Liver (tissue), 8 donors: ENCODE measurements at regions not wholly inside any gene's neighbourhood (a gene's known extent, or its start where the extent isn't known, plus 50 kb on each side); places are given as distances from the start of the nearest gene placed in this dataset.

Experiments
- DNase-seq: peaks from one replicate; pipeline ENCODE4 v3.0.0-alpha.2; 2017; ENCODE audit warnings: low spot score
- H3K27ac ChIP-seq, 2 donors: one replicate each; pipeline ENCODE4 v1.7.0; 2013; ENCODE audit warnings: inconsistent platforms in 2 of 2, low read length in 2 of 2, control low read depth in 1 of 2, low read depth in 1 of 2, mild to moderate bottlenecking in 1 of 2
- H3K27me3 ChIP-seq, 4 donors: one replicate each; pipeline versions ENCODE4 v1.6.1 to v1.7.0; 2013; ENCODE audit warnings: low read length in 3 of 4, inconsistent platforms in 1 of 4, mild to moderate bottlenecking in 1 of 4, moderate library complexity in 1 of 4; ENCODE audit not compliant: control insufficient read depth in 4 of 4, insufficient read depth in 4 of 4
- H3K36me3 ChIP-seq, 4 donors: one replicate each; pipeline versions ENCODE4 v1.6.1 to v1.7.0; 2013; ENCODE audit warnings: low read length in 3 of 4, mild to moderate bottlenecking in 3 of 4, low read depth in 1 of 4, moderate library complexity in 1 of 4; ENCODE audit not compliant: control insufficient read depth in 4 of 4, insufficient read depth in 3 of 4
- H3K4me1 ChIP-seq, 4 donors: one replicate each; pipeline versions ENCODE4 v1.6.1 to v1.7.0; 2013; ENCODE audit warnings: low read length in 3 of 4, mild to moderate bottlenecking in 3 of 4, moderate library complexity in 1 of 4; ENCODE audit not compliant: control insufficient read depth in 4 of 4, insufficient read depth in 4 of 4
- H3K4me3 ChIP-seq, 3 donors: one replicate each; pipeline versions ENCODE4 v1.6.1 to v1.7.0; 2013; ENCODE audit warnings: low read length in 3 of 3, control low read depth in 1 of 3, low read depth in 1 of 3, mild to moderate bottlenecking in 1 of 3
- H3K9ac ChIP-seq, 2 donors: one replicate each; pipeline ENCODE4 v1.7.0; 2013; ENCODE audit warnings: low read length in 2 of 2, mild to moderate bottlenecking in 2 of 2, moderate library complexity in 2 of 2, control low read depth in 1 of 2, low read depth in 1 of 2
- H3K9me3 ChIP-seq, 4 donors: one replicate each; pipeline versions ENCODE4 v1.6.1 to v1.7.0; 2013; ENCODE audit warnings: low read length in 3 of 4; ENCODE audit not compliant: control insufficient read depth in 4 of 4
- CTCF ChIP-seq: fragments of 150-350 bp; IDR thresholded peaks from 2 replicates; pipeline ENCODE4 v1.5.1; 2017; ENCODE audit warnings: improper control_type of control experiment, low read depth, low read length; ENCODE audit not compliant: missing input control
- EGR1 ChIP-seq, 2 donors: IDR thresholded peaks; 2 replicates each; pipeline ENCODE4 v1.6.1; 2016 to 2018; ENCODE audit warnings: antibody characterized with exemption in 2 of 2, low read depth in 2 of 2
- FOXA1 ChIP-seq: IDR thresholded peaks from 2 replicates; pipeline ENCODE4 v1.6.1; 2016; ENCODE audit warnings: antibody characterized with exemption
- GABPA ChIP-seq, 2 donors: IDR thresholded peaks in 1 of 2; conservative IDR thresholded peaks in 1 of 2; 2 replicates each; pipeline ENCODE4 v1.6.1; 2016; ENCODE audit warnings: antibody characterized with exemption in 2 of 2, mild to moderate bottlenecking in 1 of 2, moderate library complexity in 1 of 2
- HNF4A ChIP-seq, 2 donors: conservative IDR thresholded peaks; 2 replicates each; pipeline ENCODE4 v1.6.1; 2016; ENCODE audit warnings: antibody characterized with exemption in 2 of 2, mild to moderate bottlenecking in 2 of 2
- RAD21 ChIP-seq, 2 donors: IDR thresholded peaks; 2 replicates each; pipeline ENCODE4 v1.6.1; 2016; ENCODE audit warnings: antibody characterized with exemption in 2 of 2, mild to moderate bottlenecking in 2 of 2
- RXRA ChIP-seq, 2 donors: IDR thresholded peaks; 2 replicates each; pipeline ENCODE4 v1.6.1; 2017 to 2018; ENCODE audit warnings: antibody characterized with exemption in 2 of 2, mild to moderate bottlenecking in 1 of 2
- SP1 ChIP-seq: IDR thresholded peaks from 2 replicates; pipeline ENCODE4 v1.6.1; 2018; ENCODE audit warnings: antibody characterized with exemption, mild to moderate bottlenecking
- TAF1 ChIP-seq: conservative IDR thresholded peaks from 2 replicates; pipeline ENCODE4 v1.6.1; 2016; ENCODE audit warnings: antibody characterized with exemption, mild to moderate bottlenecking
- YY1 ChIP-seq: IDR thresholded peaks from 2 replicates; pipeline ENCODE4 v1.6.1; 2016; ENCODE audit warnings: antibody characterized with exemption, mild to moderate bottlenecking
- WGBS: extraction: QIAGEN DNeasy Blood & Tissue Kit; methylation state at CpG from one replicate; pipeline ENCODE4 v1.1.7; 2013; 5-methylcytosine and 5-hydroxymethylcytosine counted together
- TF ChIP-seq, protein P1 (sequence below): IDR thresholded peaks from 2 replicates; pipeline ENCODE4 v1.6.1; 2016; ENCODE audit warnings: antibody characterized with exemption
- TF ChIP-seq, protein P2 (sequence below): IDR thresholded peaks from 2 replicates; pipeline ENCODE4 v1.6.1; 2016; ENCODE audit warnings: antibody characterized with exemption
- TF ChIP-seq, protein P3 (sequence below): IDR thresholded peaks from 2 replicates; pipeline ENCODE4 v1.6.1; 2016; ENCODE audit warnings: antibody characterized with exemption
- TF ChIP-seq, protein P4 (sequence below): IDR thresholded peaks from 2 replicates; pipeline ENCODE4 v1.6.1; 2016; ENCODE audit warnings: antibody characterized with exemption, mild to moderate bottlenecking
- donor health status: healthy.
- donor health status: healthy.
- donor health status: healthy.
- donor health status: healthy.
- donor health status: healthy.

DNA sequence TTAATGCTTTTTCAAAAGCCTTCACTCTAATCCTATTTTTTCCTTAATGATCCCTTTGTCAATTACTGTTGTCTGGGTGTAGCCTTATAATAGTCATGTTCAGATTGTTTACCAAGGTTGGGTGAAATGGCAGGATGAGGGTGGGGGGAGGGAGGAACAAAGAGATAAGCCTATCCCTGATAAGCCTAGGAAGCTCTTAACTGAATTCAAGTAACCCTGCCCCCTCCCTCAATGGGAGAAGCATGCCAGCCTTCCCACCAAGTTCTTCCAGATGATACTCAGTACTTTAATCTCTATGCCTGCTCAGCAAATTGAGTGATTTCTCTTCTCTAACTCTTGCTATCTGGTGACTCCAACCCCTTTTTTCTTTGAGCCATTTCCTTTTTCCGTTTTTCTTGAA is 180.3 kb upstream of the ETAA1 start:
- Histone ChIP-seq H3K4me3 (no peak overlapping the region), H3K9me3 (no peaks in the 10 kb centered on the region), H3K4me1 (no peaks in the 10 kb centered on the region), H3K27me3 (peaks cover 0 to 5% (median 0%) of the 10 kb centered on the region in 4 donors), H3K9ac (no peak overlapping the region), H3K27ac (no peak overlapping the region), H3K36me3 (no peaks in the 10 kb centered on the region)
- DNase-seq = no peak
- TF ChIP-seq EGR1 (IDR thresholded peaks at IDR 0.05; ENCODE audit: low read depth in 2 of 2) (no peak), FOXA1 (no peak), TAF1 (no peak), GABPA (IDR thresholded peaks at IDR 0.05 in 1 of 2, conservative IDR thresholded peaks at IDR 0.05 in 1 of 2) (no peak), HNF4A (conservative IDR thresholded peaks at IDR 0.05) (no peak), SP1 (no peak), RAD21 (IDR thresholded peaks at IDR 0.05) (no peak), YY1 (no peak), RXRA (IDR thresholded peaks at IDR 0.05) (no peak)
- TF ChIP-seq, protein P1, sequence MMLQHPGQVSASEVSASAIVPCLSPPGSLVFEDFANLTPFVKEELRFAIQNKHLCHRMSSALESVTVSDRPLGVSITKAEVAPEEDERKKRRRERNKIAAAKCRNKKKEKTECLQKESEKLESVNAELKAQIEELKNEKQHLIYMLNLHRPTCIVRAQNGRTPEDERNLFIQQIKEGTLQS = no peak
- TF ChIP-seq, protein P2, sequence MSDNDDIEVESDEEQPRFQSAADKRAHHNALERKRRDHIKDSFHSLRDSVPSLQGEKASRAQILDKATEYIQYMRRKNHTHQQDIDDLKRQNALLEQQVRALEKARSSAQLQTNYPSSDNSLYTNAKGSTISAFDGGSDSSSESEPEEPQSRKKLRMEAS = no peak
- TF ChIP-seq, protein P3, sequence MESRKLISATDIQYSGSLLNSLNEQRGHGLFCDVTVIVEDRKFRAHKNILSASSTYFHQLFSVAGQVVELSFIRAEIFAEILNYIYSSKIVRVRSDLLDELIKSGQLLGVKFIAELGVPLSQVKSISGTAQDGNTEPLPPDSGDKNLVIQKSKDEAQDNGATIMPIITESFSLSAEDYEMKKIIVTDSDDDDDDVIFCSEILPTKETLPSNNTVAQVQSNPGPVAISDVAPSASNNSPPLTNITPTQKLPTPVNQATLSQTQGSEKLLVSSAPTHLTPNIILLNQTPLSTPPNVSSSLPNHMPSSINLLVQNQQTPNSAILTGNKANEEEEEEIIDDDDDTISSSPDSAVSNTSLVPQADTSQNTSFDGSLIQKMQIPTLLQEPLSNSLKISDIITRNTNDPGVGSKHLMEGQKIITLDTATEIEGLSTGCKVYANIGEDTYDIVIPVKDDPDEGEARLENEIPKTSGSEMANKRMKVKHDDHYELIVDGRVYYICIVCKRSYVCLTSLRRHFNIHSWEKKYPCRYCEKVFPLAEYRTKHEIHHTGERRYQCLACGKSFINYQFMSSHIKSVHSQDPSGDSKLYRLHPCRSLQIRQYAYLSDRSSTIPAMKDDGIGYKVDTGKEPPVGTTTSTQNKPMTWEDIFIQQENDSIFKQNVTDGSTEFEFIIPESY = no peak
- WGBS = 59% methylated on average over 1 of the region's 1 CpG

DNA sequence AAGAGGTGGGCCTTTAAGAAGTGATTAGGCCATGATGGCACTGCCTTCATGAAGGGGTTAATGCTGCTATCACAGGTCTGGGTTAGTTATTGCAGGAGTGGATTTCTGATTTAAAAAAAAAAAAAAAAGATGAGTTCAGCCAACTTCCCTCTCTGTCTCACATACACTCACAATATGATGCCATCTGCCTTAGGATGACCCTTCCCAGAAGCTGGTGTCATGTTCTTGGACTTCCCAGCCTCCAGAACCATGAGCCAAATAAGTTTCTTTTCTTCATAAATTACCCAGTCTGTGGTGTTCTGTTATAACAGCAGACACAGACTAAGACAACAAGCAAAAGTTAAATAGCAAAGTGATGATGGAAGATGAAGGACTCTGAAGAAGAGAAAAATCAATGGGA is 179.7 kb upstream of the ETAA1 start:
- no peaks in the 10 kb centered on the region for H3K36me3 ChIP-seq
- no peaks in the 10 kb centered on the region for H3K9me3 ChIP-seq
- H3K4me1 ChIP-seq = no peaks in the 10 kb centered on the region
- DNase-seq = no peak
- TF ChIP-seq RAD21 (IDR thresholded peaks at IDR 0.05) (no peak), HNF4A (conservative IDR thresholded peaks at IDR 0.05) (no peak), EGR1 (IDR thresholded peaks at IDR 0.05; ENCODE audit: low read depth in 2 of 2) (no peak), YY1 (no peak), GABPA (IDR thresholded peaks at IDR 0.05 in 1 of 2, conservative IDR thresholded peaks at IDR 0.05 in 1 of 2) (no peak), CTCF (no peak)
- TF ChIP-seq, protein P3 = no peak
- TF ChIP-seq, protein P4, sequence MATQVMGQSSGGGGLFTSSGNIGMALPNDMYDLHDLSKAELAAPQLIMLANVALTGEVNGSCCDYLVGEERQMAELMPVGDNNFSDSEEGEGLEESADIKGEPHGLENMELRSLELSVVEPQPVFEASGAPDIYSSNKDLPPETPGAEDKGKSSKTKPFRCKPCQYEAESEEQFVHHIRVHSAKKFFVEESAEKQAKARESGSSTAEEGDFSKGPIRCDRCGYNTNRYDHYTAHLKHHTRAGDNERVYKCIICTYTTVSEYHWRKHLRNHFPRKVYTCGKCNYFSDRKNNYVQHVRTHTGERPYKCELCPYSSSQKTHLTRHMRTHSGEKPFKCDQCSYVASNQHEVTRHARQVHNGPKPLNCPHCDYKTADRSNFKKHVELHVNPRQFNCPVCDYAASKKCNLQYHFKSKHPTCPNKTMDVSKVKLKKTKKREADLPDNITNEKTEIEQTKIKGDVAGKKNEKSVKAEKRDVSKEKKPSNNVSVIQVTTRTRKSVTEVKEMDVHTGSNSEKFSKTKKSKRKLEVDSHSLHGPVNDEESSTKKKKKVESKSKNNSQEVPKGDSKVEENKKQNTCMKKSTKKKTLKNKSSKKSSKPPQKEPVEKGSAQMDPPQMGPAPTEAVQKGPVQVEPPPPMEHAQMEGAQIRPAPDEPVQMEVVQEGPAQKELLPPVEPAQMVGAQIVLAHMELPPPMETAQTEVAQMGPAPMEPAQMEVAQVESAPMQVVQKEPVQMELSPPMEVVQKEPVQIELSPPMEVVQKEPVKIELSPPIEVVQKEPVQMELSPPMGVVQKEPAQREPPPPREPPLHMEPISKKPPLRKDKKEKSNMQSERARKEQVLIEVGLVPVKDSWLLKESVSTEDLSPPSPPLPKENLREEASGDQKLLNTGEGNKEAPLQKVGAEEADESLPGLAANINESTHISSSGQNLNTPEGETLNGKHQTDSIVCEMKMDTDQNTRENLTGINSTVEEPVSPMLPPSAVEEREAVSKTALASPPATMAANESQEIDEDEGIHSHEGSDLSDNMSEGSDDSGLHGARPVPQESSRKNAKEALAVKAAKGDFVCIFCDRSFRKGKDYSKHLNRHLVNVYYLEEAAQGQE = no peak
- peaks cover 0 to 5% (median 0%) of the 10 kb centered on the region in 4 donors for H3K27me3 ChIP-seq
- no peak overlapping the region for H3K9ac ChIP-seq
- H3K4me3 ChIP-seq = no peak overlapping the region
- H3K27ac ChIP-seq = no peak overlapping the region
